HepG2 (cell line): ENCODE measurements at regions not wholly inside any gene's neighbourhood (a gene's known extent, or its start where the extent isn't known, plus 50 kb on each side); places are given as distances from the start of the nearest gene placed in this dataset.
A peak's percentile ranks its signal among the peaks of the same experiment; 100 is the strongest.

Experiments used
- ELF4 ChIP-seq: sonication (generic); formaldehyde crosslinking; IDR thresholded peaks from 2 replicates; pipeline ENCODE4 v1.5.0; 2020; ENCODE audit warnings: missing genetic modification reagents, mild to moderate bottlenecking, moderate library complexity, borderline replicate concordance
- FOXP1 ChIP-seq, 2 experiments: fragments of 450-650 bp in 1 of 2; IDR thresholded peaks; 2 replicates each; pipeline ENCODE4 v1.6.1; 2017 to 2018; ENCODE audit warnings: antibody characterized with exemption in 1 of 2
- SP1 ChIP-seq, 2 experiments: fragments of 450-650 bp in 1 of 2; sonication (generic) in 1 of 2; formaldehyde crosslinking in 1 of 2; IDR thresholded peaks; 2 replicates each; pipeline versions ENCODE4 v1.4.0 to v1.6.1; 2016 to 2020; ENCODE audit warnings: missing genetic modification reagents in 1 of 2
- ZFP1 ChIP-seq: IDR thresholded peaks from 2 replicates; pipeline ENCODE4 v1.6.1; 2016
- ZNF530 ChIP-seq: sonication (generic); formaldehyde crosslinking; IDR thresholded peaks from 2 replicates; pipeline ENCODE4 v1.5.0; 2020; ENCODE audit warnings: low read depth, mild to moderate bottlenecking, missing genetic modification reagents
- TF ChIP-seq, protein P1 (sequence below), 2 experiments: fragments of 450-650 bp in 1 of 2; sonication (generic) in 1 of 2; formaldehyde crosslinking in 1 of 2; IDR thresholded peaks; 2 replicates each; pipeline versions ENCODE4 v1.6.1 to v1.8.0; 2016 to 2022; ENCODE audit warnings: antibody characterized with exemption in 1 of 2, mild to moderate bottlenecking in 1 of 2, missing genetic modification reagents in 1 of 2
- TF ChIP-seq, protein P2 (sequence below): sonication (generic); formaldehyde crosslinking; IDR thresholded peaks from 2 replicates; pipeline ENCODE4 v1.8.1; 2023; ENCODE audit warnings: mild to moderate bottlenecking, missing genetic modification reagents
- TF ChIP-seq, protein P3 (sequence below): sonication (generic); formaldehyde crosslinking; IDR thresholded peaks from 2 replicates; pipeline ENCODE4 v1.4.0; 2020; ENCODE audit warnings: missing genetic modification reagents
- TF ChIP-seq, protein P4 (sequence below): fragments of 450-650 bp; IDR thresholded peaks from 2 replicates; pipeline ENCODE4 v1.6.1; 2017
- TF ChIP-seq, protein P5 (sequence below): sonication (generic); formaldehyde crosslinking; IDR thresholded peaks from 2 replicates; pipeline ENCODE4 v1.4.0; 2020; ENCODE audit warnings: missing genetic modification reagents

DNA sequence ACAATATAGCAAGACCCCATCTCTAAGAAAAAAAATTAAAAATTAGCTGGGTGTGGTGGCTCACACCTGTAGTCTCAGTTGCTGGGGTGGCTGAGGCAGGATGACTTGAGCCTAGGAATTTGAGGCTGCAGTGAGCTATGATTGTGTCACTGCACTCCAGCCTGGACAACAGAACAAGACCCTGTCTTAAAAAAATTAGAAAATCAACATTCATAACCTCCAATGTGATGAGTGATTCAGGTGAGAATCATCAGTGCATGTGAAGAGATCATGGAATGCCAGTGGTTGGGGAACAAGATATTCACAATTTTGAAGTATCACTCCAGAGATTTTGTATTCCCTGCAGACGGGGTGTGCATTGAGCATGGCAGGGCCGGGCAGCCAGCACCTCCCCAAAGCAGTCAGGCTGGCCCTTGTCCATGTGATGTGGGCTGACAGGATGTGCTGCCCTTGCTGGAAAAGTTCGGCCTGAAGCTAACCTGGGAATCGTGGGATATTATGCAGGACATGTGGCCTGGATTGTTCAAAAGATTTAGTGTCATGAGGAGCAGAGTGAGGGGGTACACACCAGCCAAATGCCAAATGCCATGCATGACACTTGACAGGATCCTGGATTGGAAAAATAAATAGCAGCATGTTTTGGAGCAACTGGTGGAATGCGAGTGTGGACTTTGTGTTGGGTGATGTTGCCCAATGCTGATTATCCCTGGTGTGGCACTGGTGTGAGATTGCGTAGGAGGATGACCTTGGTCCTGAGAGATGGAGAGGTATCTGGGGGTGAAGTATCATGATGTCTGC, 189.0 kb downstream of the RGS3 start (continued):
- TF ChIP-seq, protein P1, sequence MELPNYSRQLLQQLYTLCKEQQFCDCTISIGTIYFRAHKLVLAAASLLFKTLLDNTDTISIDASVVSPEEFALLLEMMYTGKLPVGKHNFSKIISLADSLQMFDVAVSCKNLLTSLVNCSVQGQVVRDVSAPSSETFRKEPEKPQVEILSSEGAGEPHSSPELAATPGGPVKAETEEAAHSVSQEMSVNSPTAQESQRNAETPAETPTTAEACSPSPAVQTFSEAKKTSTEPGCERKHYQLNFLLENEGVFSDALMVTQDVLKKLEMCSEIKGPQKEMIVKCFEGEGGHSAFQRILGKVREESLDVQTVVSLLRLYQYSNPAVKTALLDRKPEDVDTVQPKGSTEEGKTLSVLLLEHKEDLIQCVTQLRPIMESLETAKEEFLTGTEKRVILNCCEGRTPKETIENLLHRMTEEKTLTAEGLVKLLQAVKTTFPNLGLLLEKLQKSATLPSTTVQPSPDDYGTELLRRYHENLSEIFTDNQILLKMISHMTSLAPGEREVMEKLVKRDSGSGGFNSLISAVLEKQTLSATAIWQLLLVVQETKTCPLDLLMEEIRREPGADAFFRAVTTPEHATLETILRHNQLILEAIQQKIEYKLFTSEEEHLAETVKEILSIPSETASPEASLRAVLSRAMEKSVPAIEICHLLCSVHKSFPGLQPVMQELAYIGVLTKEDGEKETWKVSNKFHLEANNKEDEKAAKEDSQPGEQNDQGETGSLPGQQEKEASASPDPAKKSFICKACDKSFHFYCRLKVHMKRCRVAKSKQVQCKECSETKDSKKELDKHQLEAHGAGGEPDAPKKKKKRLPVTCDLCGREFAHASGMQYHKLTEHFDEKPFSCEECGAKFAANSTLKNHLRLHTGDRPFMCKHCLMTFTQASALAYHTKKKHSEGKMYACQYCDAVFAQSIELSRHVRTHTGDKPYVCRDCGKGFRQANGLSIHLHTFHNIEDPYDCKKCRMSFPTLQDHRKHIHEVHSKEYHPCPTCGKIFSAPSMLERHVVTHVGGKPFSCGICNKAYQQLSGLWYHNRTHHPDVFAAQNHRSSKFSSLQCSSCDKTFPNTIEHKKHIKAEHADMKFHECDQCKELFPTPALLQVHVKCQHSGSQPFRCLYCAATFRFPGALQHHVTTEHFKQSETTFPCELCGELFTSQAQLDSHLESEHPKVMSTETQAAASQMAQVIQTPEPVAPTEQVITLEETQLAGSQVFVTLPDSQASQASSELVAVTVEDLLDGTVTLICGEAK (IDR thresholded peaks at IDR 0.05): no peak
- TF ChIP-seq, protein P1 (CRISPR knock-in tag; IDR thresholded peaks at IDR 0.05): peak; percentile 73
- TF ChIP-seq ZNF530 (CRISPR knock-in tag): no peak
- peak; percentile 67 for TF ChIP-seq FOXP1 (IDR thresholded peaks at IDR 0.05)
- peak; percentile 89 for TF ChIP-seq FOXP1 (CRISPR knock-in tag; IDR thresholded peaks at IDR 0.05)
- no peak for TF ChIP-seq SP1 (IDR thresholded peaks at IDR 0.05)
- peak; percentile 44; the same call in 1 of the 2 replicates for TF ChIP-seq SP1 (CRISPR knock-in tag; IDR thresholded peaks at IDR 0.05)
- TF ChIP-seq ZFP1: peak; percentile 93
- TF ChIP-seq, protein P2, sequence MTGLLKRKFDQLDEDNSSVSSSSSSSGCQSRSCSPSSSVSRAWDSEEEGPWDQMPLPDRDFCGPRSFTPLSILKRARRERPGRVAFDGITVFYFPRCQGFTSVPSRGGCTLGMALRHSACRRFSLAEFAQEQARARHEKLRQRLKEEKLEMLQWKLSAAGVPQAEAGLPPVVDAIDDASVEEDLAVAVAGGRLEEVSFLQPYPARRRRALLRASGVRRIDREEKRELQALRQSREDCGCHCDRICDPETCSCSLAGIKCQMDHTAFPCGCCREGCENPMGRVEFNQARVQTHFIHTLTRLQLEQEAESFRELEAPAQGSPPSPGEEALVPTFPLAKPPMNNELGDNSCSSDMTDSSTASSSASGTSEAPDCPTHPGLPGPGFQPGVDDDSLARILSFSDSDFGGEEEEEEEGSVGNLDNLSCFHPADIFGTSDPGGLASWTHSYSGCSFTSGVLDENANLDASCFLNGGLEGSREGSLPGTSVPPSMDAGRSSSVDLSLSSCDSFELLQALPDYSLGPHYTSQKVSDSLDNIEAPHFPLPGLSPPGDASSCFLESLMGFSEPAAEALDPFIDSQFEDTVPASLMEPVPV (CRISPR knock-in tag): no peak
- TF ChIP-seq, protein P3, sequence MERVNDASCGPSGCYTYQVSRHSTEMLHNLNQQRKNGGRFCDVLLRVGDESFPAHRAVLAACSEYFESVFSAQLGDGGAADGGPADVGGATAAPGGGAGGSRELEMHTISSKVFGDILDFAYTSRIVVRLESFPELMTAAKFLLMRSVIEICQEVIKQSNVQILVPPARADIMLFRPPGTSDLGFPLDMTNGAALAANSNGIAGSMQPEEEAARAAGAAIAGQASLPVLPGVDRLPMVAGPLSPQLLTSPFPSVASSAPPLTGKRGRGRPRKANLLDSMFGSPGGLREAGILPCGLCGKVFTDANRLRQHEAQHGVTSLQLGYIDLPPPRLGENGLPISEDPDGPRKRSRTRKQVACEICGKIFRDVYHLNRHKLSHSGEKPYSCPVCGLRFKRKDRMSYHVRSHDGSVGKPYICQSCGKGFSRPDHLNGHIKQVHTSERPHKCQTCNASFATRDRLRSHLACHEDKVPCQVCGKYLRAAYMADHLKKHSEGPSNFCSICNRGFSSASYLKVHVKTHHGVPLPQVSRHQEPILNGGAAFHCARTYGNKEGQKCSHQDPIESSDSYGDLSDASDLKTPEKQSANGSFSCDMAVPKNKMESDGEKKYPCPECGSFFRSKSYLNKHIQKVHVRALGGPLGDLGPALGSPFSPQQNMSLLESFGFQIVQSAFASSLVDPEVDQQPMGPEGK (CRISPR knock-in tag): peak; percentile 83
- TF ChIP-seq, protein P4, sequence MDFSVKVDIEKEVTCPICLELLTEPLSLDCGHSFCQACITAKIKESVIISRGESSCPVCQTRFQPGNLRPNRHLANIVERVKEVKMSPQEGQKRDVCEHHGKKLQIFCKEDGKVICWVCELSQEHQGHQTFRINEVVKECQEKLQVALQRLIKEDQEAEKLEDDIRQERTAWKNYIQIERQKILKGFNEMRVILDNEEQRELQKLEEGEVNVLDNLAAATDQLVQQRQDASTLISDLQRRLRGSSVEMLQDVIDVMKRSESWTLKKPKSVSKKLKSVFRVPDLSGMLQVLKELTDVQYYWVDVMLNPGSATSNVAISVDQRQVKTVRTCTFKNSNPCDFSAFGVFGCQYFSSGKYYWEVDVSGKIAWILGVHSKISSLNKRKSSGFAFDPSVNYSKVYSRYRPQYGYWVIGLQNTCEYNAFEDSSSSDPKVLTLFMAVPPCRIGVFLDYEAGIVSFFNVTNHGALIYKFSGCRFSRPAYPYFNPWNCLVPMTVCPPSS: no peak
- no peak for TF ChIP-seq ELF4 (CRISPR knock-in tag)
- TF ChIP-seq, protein P5, sequence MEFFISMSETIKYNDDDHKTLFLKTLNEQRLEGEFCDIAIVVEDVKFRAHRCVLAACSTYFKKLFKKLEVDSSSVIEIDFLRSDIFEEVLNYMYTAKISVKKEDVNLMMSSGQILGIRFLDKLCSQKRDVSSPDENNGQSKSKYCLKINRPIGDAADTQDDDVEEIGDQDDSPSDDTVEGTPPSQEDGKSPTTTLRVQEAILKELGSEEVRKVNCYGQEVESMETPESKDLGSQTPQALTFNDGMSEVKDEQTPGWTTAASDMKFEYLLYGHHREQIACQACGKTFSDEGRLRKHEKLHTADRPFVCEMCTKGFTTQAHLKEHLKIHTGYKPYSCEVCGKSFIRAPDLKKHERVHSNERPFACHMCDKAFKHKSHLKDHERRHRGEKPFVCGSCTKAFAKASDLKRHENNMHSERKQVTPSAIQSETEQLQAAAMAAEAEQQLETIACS: no peak
